ENCODE measurements at regions not wholly inside any gene's neighbourhood (a gene's known extent, or its start where the extent isn't known, plus 50 kb on each side); places are given as distances from the start of the nearest gene placed in this dataset.

- TF ChIP-seq, protein P1, sequence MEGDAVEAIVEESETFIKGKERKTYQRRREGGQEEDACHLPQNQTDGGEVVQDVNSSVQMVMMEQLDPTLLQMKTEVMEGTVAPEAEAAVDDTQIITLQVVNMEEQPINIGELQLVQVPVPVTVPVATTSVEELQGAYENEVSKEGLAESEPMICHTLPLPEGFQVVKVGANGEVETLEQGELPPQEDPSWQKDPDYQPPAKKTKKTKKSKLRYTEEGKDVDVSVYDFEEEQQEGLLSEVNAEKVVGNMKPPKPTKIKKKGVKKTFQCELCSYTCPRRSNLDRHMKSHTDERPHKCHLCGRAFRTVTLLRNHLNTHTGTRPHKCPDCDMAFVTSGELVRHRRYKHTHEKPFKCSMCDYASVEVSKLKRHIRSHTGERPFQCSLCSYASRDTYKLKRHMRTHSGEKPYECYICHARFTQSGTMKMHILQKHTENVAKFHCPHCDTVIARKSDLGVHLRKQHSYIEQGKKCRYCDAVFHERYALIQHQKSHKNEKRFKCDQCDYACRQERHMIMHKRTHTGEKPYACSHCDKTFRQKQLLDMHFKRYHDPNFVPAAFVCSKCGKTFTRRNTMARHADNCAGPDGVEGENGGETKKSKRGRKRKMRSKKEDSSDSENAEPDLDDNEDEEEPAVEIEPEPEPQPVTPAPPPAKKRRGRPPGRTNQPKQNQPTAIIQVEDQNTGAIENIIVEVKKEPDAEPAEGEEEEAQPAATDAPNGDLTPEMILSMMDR (IDR thresholded peaks at IDR 0.05), result no peak
- TF ChIP-seq POLR2A (IDR thresholded peaks at IDR 0.05), result no peak
Observed at GRCh38 chr11:110519796-110520195, 90.0 kb downstream of the FDX1 start.

Data from adrenal gland (tissue), 5 donors.